WTC11 (cell line): ENCODE measurements at regions not wholly inside any gene's neighbourhood (a gene's known extent, or its start where the extent isn't known, plus 50 kb on each side); places are given as distances from the start of the nearest gene placed in this dataset.

Experiments
- ATF2 ChIP-seq: sonication (generic); formaldehyde crosslinking; IDR thresholded peaks from 2 replicates; pipeline ENCODE4 v1.8.1; 2022; ENCODE audit warnings: low read depth, missing genetic modification reagents, borderline replicate concordance
- CTCF ChIP-seq: fragments of 200-600 bp; IDR thresholded peaks from 2 replicates; pipeline ENCODE4 v1.8.0; 2022; ENCODE audit warnings: antibody characterized with exemption
- ETV6 ChIP-seq: sonication (generic); formaldehyde crosslinking; IDR thresholded peaks from 2 replicates; pipeline ENCODE4 v1.8.1; 2022; ENCODE audit warnings: mild to moderate bottlenecking, missing genetic modification reagents
- FOXP4 ChIP-seq: sonication (generic); formaldehyde crosslinking; IDR thresholded peaks from 2 replicates; pipeline ENCODE4 v1.8.0; 2022; ENCODE audit warnings: mild to moderate bottlenecking, missing genetic modification reagents

- TF ChIP-seq ATF2 (CRISPR knock-in tag) (no peak), CTCF (no peak), ETV6 (no peak), FOXP4 (no peak)
These were observed 206.2 kb downstream of the CEMIP2 start for GRCh38 chr9:71562140-71562539.
